GM12878 (cell line): ENCODE measurements at regions not wholly inside any gene's neighbourhood (a gene's known extent, or its start where the extent isn't known, plus 50 kb on each side); places are given as distances from the start of the nearest gene placed in this dataset.

Experiments used
- ATAC-seq: fragments of 200-7000 bp; cut with Tn5 transposase; 3 replicates; pipeline ENCODE4 v1.9.1; 2020; ENCODE audit warnings: mild to moderate bottlenecking, moderate library complexity
- BruUV-seq: library from RNA; stranded (reverse); fragments of 400-500 nt; replicated peaks from 2 replicates; lab custom pipeline; 2021; lab: Mats Ljungman, UMichigan
- CTCF ChIA-PET: fragments of 300-600 bp; sonication (Branson Sonifier 250); formaldehyde crosslinking; extraction: SDS; loops from one replicate; lab custom pipeline; 2021; ENCODE audit warnings: inconsistent platforms; lab: Yijun Ruan, JAX
- POLR2A ChIA-PET: fragments of 350-600 bp; formaldehyde crosslinking; extraction: SDS; loops from one replicate; lab custom pipeline; 2021; ENCODE audit warnings: inconsistent platforms; lab: Charles Lee
- RAD21 ChIA-PET: fragments of 300-600 bp; sonication (Branson Sonifier 250); formaldehyde crosslinking; loops from one replicate; lab custom pipeline; 2023; ENCODE audit warnings: antibody characterized with exemption; ENCODE audit not compliant: unreplicated experiment; lab: Charles Lee
- SMC1A ChIA-PET: fragments of 300-600 bp; sonication (Branson Sonifier 250); formaldehyde crosslinking; loops from one replicate; lab custom pipeline; 2023; ENCODE audit not compliant: unreplicated experiment, uncharacterized antibody; lab: Charles Lee
- DNase-seq: peaks from one replicate; pipeline ENCODE4 v3.0.0-alpha.2; 2011; ENCODE audit warnings: low read depth, low spot score
- FAIRE-seq: peaks from 3 replicates; lab custom pipeline; 2011; peaks lifted over from hg19 to GRCh38; lab: Jason Lieb, UNC
- H2AFZ ChIP-seq: 2 replicates; pipeline ENCODE4 v1.6.0; 2011; ENCODE audit warnings: low read depth, low read length, control low read depth; ENCODE audit not compliant: control insufficient read depth
- H3K27ac ChIP-seq: 2 replicates; pipeline ENCODE4 v1.5.1; 2011; ENCODE audit warnings: control low read depth; ENCODE audit not compliant: control insufficient read depth, insufficient read depth
- H3K27me3 ChIP-seq, 2 experiments: replicated peaks in 1 of 2; 2 replicates each; pipeline versions ENCODE4 v1.6.0 to v1.6.1; 2011; ENCODE audit warnings: low read length in 1 of 2; ENCODE audit not compliant: control insufficient read depth in 2 of 2, insufficient read depth in 2 of 2
- H3K36me3 ChIP-seq, 2 experiments: 2 replicates each; pipeline ENCODE4 v1.5.1; 2011; ENCODE audit warnings: low read length in 1 of 2; ENCODE audit not compliant: control insufficient read depth in 2 of 2, insufficient read depth in 2 of 2
- H3K4me1 ChIP-seq: 2 replicates; pipeline ENCODE4 v1.6.1; 2011; ENCODE audit warnings: mild to moderate bottlenecking, low read length, moderate library complexity, mixed read lengths; ENCODE audit not compliant: control insufficient read depth, insufficient read depth
- H3K4me2 ChIP-seq: 2 replicates; pipeline ENCODE4 v1.6.0; 2011; ENCODE audit warnings: control low read depth; ENCODE audit not compliant: control insufficient read depth, insufficient read depth
- H3K4me3 ChIP-seq: fragments of 200-600 bp; sonication (generic); 2 replicates; pipeline ENCODE4 v1.5.1; 2016
- H3K79me2 ChIP-seq: 2 replicates; pipeline ENCODE4 v1.6.0; 2011; ENCODE audit warnings: low read length; ENCODE audit not compliant: control insufficient read depth, insufficient read depth
- H3K9ac ChIP-seq: 2 replicates; pipeline ENCODE4 v1.8.0; 2011; ENCODE audit warnings: low read length, control low read depth, mixed read lengths; ENCODE audit not compliant: control insufficient read depth, insufficient read depth
- H3K9me3 ChIP-seq: replicated peaks from 3 replicates; pipeline ENCODE4 v1.5.1; 2011; ENCODE audit warnings: mild to moderate bottlenecking, low read length; ENCODE audit not compliant: control insufficient read depth, insufficient read depth
- H4K20me1 ChIP-seq: 2 replicates; pipeline ENCODE4 v1.6.0; 2011; ENCODE audit not compliant: control insufficient read depth, insufficient read depth
- ASH2L ChIP-seq: fragments of 300-600, 200-600 bp; sonication (generic); IDR thresholded peaks from 2 replicates; pipeline ENCODE4 v1.6.1; 2017; ENCODE audit warnings: low read depth, mild to moderate bottlenecking, borderline replicate concordance
- BRCA1 ChIP-seq: IDR thresholded peaks from 2 replicates; pipeline ENCODE4 v1.6.1; 2011; ENCODE audit warnings: low read depth, low read length, improper control_type of control experiment
- CHD2 ChIP-seq: IDR thresholded peaks from 2 replicates; pipeline ENCODE4 v1.6.1; 2011; ENCODE audit warnings: low read depth, low read length, improper control_type of control experiment, borderline replicate concordance
- EZH2 ChIP-seq: IDR thresholded peaks from 2 replicates; pipeline ENCODE4 v1.6.1; 2012; ENCODE audit warnings: low read depth, mild to moderate bottlenecking, control low read depth, inconsistent platforms, low read length, borderline replicate concordance; ENCODE audit not compliant: control insufficient read depth
- HCFC1 ChIP-seq: fragments of 150-350 bp; IDR thresholded peaks from 2 replicates; pipeline ENCODE4 v1.6.1; 2014; ENCODE audit warnings: low read length
- IRF5 ChIP-seq: fragments of 450-650 bp; IDR thresholded peaks from 2 replicates; pipeline ENCODE4 v1.6.1; 2017; ENCODE audit warnings: borderline replicate concordance
- MAX ChIP-seq: IDR thresholded peaks from 2 replicates; pipeline ENCODE4 v1.6.1; 2012; ENCODE audit warnings: low read depth, low read length, improper control_type of control experiment
- NFXL1 ChIP-seq: fragments of 450-650 bp; IDR thresholded peaks from 2 replicates; pipeline ENCODE4 v1.6.1; 2017; ENCODE audit warnings: antibody characterized with exemption, mild to moderate bottlenecking, borderline replicate concordance
- NR2F1 ChIP-seq: fragments of 450-650 bp; conservative IDR thresholded peaks from 2 replicates; pipeline ENCODE4 v1.6.1; 2017; ENCODE audit warnings: mild to moderate bottlenecking
- POLR2AphosphoS5 ChIP-seq: IDR thresholded peaks from 2 replicates; pipeline ENCODE4 v1.6.1; 2011; ENCODE audit warnings: mild to moderate bottlenecking, low read length, inconsistent platforms
- SMC3 ChIP-seq: IDR thresholded peaks from 2 replicates; pipeline ENCODE4 v1.6.1; 2011; ENCODE audit warnings: low read length, improper control_type of control experiment, borderline replicate concordance
- SPI1 ChIP-seq: IDR thresholded peaks from 2 replicates; pipeline ENCODE4 v1.6.1; 2011; ENCODE audit warnings: low read depth, mild to moderate bottlenecking, low read length, moderate library complexity, borderline replicate concordance; ENCODE audit not compliant: insufficient read depth
- STAT3 ChIP-seq: IDR thresholded peaks from 2 replicates; pipeline ENCODE4 v1.6.1; 2011; ENCODE audit warnings: low read depth, low read length, improper control_type of control experiment
- TARDBP ChIP-seq: IDR thresholded peaks from 2 replicates; pipeline ENCODE4 v1.6.1; 2016; ENCODE audit warnings: borderline replicate concordance
- YBX1 ChIP-seq: fragments of 450-650 bp; IDR thresholded peaks from 2 replicates; pipeline ENCODE4 v1.6.1; 2016; ENCODE audit warnings: antibody characterized with exemption
- ZNF217 ChIP-seq: fragments of 450-650 bp; IDR thresholded peaks from 2 replicates; pipeline ENCODE4 v1.6.1; 2017; ENCODE audit warnings: antibody characterized with exemption, mild to moderate bottlenecking
- WGBS: methylation state at CpG from one replicate; pipeline ENCODE4 v1.1.6; 2016; ENCODE audit warnings: low lambda C conversion rate; ENCODE audit not compliant: insufficient replicate concordance, insufficient coverage; ENCODE audit errors: missing lambda C conversion rate; 5-methylcytosine and 5-hydroxymethylcytosine counted together
- in situ Hi-C: fragments of 300-500 bp; cut with MboI; formaldehyde crosslinking; loops from 9 replicates; pipeline ENCODE4 v1.14.3; 2018; ENCODE audit warnings: mixed read lengths
- intact Hi-C: fragments of 100-400 bp; cut with micrococcal nuclease; formaldehyde crosslinking; loops from one replicate; pipeline ENCODE4 v1.14.2; 2022; ENCODE audit not compliant: unreplicated experiment
- TF ChIP-seq, protein P1 (sequence below): IDR thresholded peaks from 2 replicates; pipeline ENCODE4 v1.6.1; 2012; ENCODE audit warnings: improper control_type of control experiment, low read depth, low read length; ENCODE audit not compliant: insufficient replicate concordance

DNA sequence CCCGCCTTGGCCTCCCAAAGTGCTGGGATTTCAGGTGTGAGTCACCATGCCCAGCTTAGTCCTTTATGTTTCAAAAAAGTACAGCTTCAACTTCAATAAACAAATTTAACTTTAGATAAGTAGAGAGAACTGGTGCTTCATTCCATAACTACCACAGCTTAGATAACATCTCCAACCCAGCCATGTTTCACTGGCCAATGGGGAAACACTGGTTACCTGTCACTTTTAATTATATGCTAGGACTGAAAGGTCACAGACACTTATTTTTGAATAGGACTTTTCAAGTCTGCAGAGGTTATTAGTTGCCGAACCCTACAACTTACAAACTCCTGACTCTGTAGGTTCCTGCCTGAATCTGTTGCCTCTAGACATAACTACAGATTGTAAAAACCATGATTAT lies 56.5 kb upstream of the ST6GALNAC3 start (continued):
- TF ChIP-seq SPI1 = no peak
- no peak for TF ChIP-seq BRCA1
- TF ChIP-seq IRF5 = no peak
- TF ChIP-seq MAX = no peak
- no peak for TF ChIP-seq CHD2
- no peak for TF ChIP-seq NFXL1
- TF ChIP-seq STAT3 = no peak
- TF ChIP-seq POLR2AphosphoS5 = no peak
- no peak for TF ChIP-seq SMC3
- no peak for TF ChIP-seq HCFC1

DNA sequence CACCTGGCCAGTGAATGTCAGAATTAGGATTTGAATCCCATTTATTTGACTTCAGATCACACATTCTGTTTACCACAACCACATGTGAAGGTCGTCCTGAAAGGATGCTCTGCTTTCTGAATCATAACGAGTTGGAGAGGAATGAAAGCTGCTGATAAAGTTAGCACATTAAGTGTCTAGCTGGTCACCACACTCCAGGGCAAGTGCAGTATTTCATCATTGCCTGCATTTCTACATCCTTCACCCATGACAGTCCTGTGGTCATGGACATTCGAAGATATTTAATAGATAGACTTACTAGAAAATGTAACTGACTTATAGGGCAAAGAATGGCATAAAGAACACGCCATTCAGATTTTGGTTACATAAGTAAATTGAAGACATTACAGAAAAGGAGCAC lies 52.7 kb upstream of the ST6GALNAC3 start:
- Histone ChIP-seq H3K27me3 (no peaks in the 10 kb centered on the region; a peak in 1 of 4 replicates), H2AFZ (no peak overlapping the region), H3K79me2 (no peaks in the 10 kb centered on the region), H4K20me1 (no peaks in the 10 kb centered on the region), H3K9ac (no peak overlapping the region), H3K27ac (no peak overlapping the region), H3K36me3 (no peaks in the 10 kb centered on the region), H3K4me1 (no peaks in the 10 kb centered on the region), H3K9me3 (no peaks in the 10 kb centered on the region), H3K4me3 (no peak overlapping the region), H3K4me2 (no peak overlapping the region)
- 0% methylated on average over 4 of the region's 4 CpGs for WGBS
- in situ Hi-C loops (no loop called here), intact Hi-C loops (no loop called here)
- ATAC-seq = no peak
- ChIA-PET CTCF (interaction anchor here (2.4 kb wide), 1 partner anchor 30 kb away, joined by 7 read pairs; no protein-coding TSS in a partner anchor), RAD21 (interaction anchor here (1.2 kb wide), 1 partner anchor 113 kb away, joined by 3 read pairs; no protein-coding TSS in a partner anchor), POLR2A (no interaction called here), SMC1A (no interaction called here)
- no TSS peak for BruUV-seq
- DNase-seq = no peak
- FAIRE-seq = no peak
- TF ChIP-seq NR2F1 (no peak), ZNF217 (no peak), ASH2L (no peak), SMC3 (no peak), YBX1 (no peak), TARDBP (no peak), EZH2 (no peak)
- TF ChIP-seq, protein P1, sequence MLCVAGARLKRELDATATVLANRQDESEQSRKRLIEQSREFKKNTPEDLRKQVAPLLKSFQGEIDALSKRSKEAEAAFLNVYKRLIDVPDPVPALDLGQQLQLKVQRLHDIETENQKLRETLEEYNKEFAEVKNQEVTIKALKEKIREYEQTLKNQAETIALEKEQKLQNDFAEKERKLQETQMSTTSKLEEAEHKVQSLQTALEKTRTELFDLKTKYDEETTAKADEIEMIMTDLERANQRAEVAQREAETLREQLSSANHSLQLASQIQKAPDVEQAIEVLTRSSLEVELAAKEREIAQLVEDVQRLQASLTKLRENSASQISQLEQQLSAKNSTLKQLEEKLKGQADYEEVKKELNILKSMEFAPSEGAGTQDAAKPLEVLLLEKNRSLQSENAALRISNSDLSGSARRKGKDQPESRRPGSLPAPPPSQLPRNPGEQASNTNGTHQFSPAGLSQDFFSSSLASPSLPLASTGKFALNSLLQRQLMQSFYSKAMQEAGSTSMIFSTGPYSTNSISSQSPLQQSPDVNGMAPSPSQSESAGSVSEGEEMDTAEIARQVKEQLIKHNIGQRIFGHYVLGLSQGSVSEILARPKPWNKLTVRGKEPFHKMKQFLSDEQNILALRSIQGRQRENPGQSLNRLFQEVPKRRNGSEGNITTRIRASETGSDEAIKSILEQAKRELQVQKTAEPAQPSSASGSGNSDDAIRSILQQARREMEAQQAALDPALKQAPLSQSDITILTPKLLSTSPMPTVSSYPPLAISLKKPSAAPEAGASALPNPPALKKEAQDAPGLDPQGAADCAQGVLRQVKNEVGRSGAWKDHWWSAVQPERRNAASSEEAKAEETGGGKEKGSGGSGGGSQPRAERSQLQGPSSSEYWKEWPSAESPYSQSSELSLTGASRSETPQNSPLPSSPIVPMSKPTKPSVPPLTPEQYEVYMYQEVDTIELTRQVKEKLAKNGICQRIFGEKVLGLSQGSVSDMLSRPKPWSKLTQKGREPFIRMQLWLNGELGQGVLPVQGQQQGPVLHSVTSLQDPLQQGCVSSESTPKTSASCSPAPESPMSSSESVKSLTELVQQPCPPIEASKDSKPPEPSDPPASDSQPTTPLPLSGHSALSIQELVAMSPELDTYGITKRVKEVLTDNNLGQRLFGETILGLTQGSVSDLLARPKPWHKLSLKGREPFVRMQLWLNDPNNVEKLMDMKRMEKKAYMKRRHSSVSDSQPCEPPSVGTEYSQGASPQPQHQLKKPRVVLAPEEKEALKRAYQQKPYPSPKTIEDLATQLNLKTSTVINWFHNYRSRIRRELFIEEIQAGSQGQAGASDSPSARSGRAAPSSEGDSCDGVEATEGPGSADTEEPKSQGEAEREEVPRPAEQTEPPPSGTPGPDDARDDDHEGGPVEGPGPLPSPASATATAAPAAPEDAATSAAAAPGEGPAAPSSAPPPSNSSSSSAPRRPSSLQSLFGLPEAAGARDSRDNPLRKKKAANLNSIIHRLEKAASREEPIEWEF = no peak
